BJ (cell line): ENCODE measurements at regions not wholly inside any gene's neighbourhood (a gene's known extent, or its start where the extent isn't known, plus 50 kb on each side); places are given as distances from the start of the nearest gene placed in this dataset.
"Not testable (repeated sequence)": the region's sequence is repeated elsewhere in the genome, so short reads cannot be mapped to it uniquely, and the experiment has no call there.

Experiments
- CTCF ChIA-PET: fragments of 350-600 bp; formaldehyde crosslinking; extraction: SDS; loops from one replicate; lab custom pipeline; 2021; ENCODE audit warnings: antibody characterized with exemption, inconsistent platforms; lab: Yijun Ruan, JAX
- POLR2A ChIA-PET: fragments of 300-600 bp; sonication (Branson Sonifier 250); formaldehyde crosslinking; extraction: SDS; loops from one replicate; lab custom pipeline; 2021; ENCODE audit warnings: antibody characterized with exemption; lab: Charles Lee
- DNase-seq: peaks from one replicate; pipeline ENCODE4 v3.0.0-alpha.2; 2011; ENCODE audit warnings: low read depth
- H3K27me3 ChIP-seq: 2 replicates; pipeline ENCODE4 v1.6.0; 2011; ENCODE audit warnings: low read length; ENCODE audit not compliant: control insufficient read depth, insufficient read depth
- H3K36me3 ChIP-seq: 2 replicates; pipeline ENCODE4 v1.5.1; 2011; ENCODE audit warnings: low read length; ENCODE audit not compliant: control insufficient read depth, insufficient read depth
- H3K4me3 ChIP-seq: 2 replicates; pipeline ENCODE4 v1.5.1; 2011; ENCODE audit warnings: low read depth, mild to moderate bottlenecking, control low read depth, low read length
- CTCF ChIP-seq: IDR thresholded peaks from 2 replicates; pipeline ENCODE4 v1.5.1; 2011; ENCODE audit warnings: low read depth, mild to moderate bottlenecking, control low read depth, inconsistent platforms, low read length, moderate library complexity; ENCODE audit not compliant: insufficient read depth

GRCh38 chr20:54350415-54350814 lies 125.0 kb upstream of the DOK5 start:
- TF ChIP-seq CTCF = no peak
- ChIA-PET CTCF (no interaction called here), POLR2A (no interaction called here)
- no peaks in the 10 kb centered on the region for H3K36me3 ChIP-seq
- no peak overlapping the region for H3K4me3 ChIP-seq
- H3K27me3 ChIP-seq = no peaks in the 10 kb centered on the region
- no peak for DNase-seq

- no peak for DNase-seq
- ChIA-PET POLR2A (no interaction called here), CTCF (no interaction called here)
- H3K36me3 ChIP-seq = no peaks in the 10 kb centered on the region
- no peaks in the 10 kb centered on the region for H3K27me3 ChIP-seq
- no peak for TF ChIP-seq CTCF
- no peak overlapping the region for H3K4me3 ChIP-seq
These were observed 123.8 kb upstream of the DOK5 start for GRCh38 chr20:54351371-54352136.

GRCh38 chr20:54352541-54352940 lies 122.9 kb upstream of the DOK5 start:
- H3K27me3 ChIP-seq, CTCF ChIA-PET, H3K4me3 ChIP-seq, POLR2A ChIA-PET, H3K36me3 ChIP-seq, DNase-seq: not testable (repeated sequence)

GRCh38 chr20:54353292-54353691 lies 122.1 kb upstream of the DOK5 start:
- TF ChIP-seq CTCF = no peak
- ChIA-PET POLR2A (no interaction called here), CTCF (no interaction called here)
- H3K36me3 ChIP-seq = no peaks in the 10 kb centered on the region
- DNase-seq = no peak
- H3K27me3 ChIP-seq = no peaks in the 10 kb centered on the region
- no peak overlapping the region for H3K4me3 ChIP-seq

GRCh38 chr20:54355631-54356280 lies 119.6 kb upstream of the DOK5 start:
- no peak overlapping the region for H3K4me3 ChIP-seq
- TF ChIP-seq CTCF = no peak
- no peaks in the 10 kb centered on the region for H3K36me3 ChIP-seq
- H3K27me3 ChIP-seq = no peaks in the 10 kb centered on the region
- DNase-seq = no peak
- CTCF ChIA-PET = no interaction called here
- POLR2A ChIA-PET = no interaction called here
